GM21528 (cell line): ENCODE measurements at regions not wholly inside any gene's neighbourhood (a gene's known extent, or its start where the extent isn't known, plus 50 kb on each side); places are given as distances from the start of the nearest gene placed in this dataset.

Experiments
- ATAC-seq: cut with Tn5 transposase; IDR thresholded peaks from one replicate; pipeline ENCODE4 v1.9.1; 2021; ENCODE audit warnings: mild to moderate bottlenecking, moderate library complexity; ENCODE audit not compliant: unreplicated experiment, low FRiP score

DNA sequence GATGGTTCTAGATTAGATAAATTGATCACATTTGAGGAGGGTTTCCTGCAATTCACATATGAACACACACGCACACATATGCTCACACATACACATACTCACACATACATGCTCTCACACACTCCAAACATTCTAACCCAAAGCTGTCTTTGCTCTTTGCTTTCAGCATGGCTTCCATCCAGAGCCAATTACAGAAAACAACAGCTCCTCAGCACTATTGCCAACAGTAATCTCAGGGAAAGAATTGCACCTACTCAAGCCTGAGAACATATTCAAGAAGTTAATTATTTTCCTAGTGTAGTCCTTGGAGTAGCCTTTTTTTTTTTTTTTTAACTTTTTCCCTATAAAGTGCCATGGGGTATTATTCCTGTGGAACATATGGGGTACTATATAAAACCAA lies 246.9 kb upstream of the PARD3B start:
- ATAC-seq, result no peak

DNA sequence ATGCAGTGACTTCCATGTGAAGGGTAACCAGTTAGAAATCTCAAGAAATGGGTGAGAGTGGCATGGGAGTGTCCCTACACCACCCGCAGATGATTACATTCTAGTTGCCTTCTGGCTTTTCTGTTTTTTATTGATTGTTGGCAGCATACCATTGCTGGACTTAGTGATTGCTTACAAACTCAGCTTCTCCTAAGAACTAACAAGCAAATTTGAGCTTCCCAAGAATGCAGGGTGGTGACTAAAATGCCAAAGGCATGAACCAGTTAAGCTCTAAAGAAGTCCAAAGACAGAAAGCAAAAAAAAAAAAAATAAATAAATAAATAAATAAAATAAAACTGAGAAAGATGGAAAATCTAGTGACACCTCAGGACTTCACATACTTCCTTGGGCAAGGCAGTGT lies 245.5 kb upstream of the PARD3B start:
- ATAC-seq, result no peak

DNA sequence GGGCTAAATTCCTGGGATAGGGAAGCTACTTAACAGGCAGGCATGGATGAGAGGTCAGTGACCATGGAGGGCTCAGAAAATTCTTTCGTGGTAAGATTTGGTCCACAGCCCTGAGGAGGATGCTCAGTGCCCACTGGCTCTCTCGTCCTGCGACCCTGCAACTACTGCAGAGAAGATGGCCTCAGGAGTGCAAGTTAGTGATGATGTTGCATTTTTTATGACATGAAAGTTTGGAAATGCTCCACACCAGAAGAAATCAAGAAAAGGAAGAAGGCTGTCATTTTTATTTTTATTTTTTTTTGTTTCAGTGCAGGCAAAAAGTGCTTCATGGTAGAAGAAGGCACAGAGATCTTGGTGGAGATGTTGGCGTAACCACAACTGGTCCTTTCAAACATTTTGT lies 238.6 kb upstream of the PARD3B start:
- no peak for ATAC-seq

DNA sequence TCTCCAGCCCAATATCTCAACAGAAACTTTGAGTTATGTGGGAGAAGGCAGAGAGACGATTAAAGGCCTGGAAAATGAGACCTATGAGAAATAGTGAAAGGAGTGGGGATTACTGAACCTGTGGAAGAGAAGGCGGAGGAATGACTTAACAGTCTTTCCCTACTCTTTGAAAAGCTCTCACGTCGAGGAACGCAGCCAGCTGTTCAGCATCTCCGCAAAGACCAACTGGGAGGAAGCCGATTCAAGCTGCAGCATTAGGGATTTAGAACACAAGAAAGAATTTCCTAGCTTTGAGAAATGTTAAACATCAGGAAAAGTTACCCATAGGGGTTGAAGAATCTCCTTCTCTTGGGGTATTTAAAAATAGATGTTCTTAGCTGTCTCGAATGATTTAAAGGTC lies 233.2 kb upstream of the PARD3B start:
- ATAC-seq, result no peak

DNA sequence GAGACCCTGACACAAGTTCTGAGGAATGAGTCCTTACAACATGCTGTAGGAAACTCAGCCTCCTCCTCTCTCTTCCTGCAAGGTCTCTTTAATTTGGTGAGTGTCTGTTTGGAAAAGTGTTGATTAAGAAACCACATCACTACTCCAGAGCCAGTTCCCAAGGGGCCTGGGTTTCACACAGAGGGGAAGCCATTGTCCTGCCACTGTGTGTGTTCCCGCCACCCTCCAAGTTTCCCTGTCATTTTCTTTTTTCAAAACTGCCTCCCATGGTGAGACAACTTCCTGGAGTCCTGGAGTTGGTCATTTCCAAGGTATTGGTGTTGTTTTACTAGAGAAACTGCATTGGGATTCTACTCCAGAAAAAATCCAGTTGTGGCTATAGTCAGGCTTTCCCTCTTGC lies 232.0 kb upstream of the PARD3B start:
- ATAC-seq, result no peak

DNA sequence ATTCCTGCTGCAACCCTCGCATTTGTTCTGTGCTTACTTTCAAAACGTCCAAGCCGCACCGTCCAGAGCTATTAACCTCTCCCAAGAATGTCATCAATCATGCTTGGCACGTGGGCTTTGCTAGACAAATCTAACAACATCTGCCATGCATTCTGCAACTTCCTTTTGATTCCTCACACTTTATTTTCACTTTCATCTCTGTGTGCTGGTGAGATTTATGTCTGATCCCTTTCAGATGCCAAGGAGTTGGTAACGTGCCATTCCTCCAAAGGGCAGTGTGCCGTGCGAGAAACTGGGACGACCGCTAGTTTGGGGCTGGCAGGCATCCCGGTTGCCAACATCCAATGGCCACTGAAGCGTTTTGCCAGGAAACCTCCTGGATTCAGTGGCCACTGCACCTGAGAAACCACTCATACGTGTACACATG lies 230.0 kb upstream of the PARD3B start:
- no peak for ATAC-seq

DNA sequence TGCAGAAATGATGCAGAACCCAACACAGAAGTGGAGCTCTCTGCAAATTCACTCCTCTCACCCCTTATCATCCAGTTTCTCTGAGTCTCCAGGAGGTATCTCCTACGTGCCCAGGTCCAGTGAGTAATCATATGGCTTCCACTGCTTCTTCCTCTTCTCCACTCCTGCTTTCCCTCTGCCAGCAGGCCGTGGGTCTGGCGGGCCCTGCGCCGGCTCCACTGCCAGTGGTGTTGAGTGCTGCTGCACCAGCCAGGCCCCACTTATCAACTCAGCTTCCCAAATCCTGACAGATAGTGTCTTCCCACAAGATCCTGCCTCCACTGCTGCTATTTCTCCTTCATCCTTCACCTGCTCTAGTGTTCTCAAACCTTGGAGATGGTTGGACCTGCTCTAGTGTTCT lies 227.6 kb upstream of the PARD3B start:
- ATAC-seq, result no peak

DNA sequence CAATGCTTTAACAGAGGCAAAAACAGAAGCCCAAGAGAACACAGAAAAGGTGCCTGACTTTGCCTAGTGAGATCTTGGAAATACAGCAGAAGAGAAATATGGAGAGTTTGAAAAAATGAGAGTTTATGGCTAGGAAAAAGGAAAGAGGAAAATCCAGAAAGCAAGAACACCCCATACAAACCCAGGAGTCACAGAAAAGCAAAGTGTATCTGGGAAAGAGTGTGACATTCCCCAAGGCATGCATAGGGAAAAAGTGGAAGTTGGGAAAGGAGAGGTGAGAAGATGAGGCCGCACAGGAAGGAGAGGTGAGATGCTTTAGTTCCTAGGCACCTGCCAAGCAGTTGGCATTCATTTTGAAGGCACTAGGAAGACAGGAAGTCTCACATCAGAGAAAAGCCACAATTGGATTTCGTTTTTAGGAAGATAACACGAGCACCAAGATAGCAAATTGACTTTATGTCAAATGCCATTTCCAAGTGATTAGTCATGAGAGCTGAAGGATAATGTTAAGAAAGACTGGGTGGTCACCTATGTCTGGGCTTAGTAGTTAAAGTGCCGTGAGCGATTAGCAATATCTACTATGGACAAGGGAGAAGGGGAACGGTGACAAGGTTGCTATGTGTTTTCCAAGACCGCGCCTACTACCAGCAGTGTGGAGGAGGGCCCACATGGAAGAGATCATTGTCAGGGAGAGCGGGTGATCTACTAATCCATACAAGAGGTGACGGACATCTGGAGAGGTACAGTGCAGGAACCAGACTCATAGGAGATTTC lies 224.1 kb upstream of the PARD3B start:
- no peak for ATAC-seq

DNA sequence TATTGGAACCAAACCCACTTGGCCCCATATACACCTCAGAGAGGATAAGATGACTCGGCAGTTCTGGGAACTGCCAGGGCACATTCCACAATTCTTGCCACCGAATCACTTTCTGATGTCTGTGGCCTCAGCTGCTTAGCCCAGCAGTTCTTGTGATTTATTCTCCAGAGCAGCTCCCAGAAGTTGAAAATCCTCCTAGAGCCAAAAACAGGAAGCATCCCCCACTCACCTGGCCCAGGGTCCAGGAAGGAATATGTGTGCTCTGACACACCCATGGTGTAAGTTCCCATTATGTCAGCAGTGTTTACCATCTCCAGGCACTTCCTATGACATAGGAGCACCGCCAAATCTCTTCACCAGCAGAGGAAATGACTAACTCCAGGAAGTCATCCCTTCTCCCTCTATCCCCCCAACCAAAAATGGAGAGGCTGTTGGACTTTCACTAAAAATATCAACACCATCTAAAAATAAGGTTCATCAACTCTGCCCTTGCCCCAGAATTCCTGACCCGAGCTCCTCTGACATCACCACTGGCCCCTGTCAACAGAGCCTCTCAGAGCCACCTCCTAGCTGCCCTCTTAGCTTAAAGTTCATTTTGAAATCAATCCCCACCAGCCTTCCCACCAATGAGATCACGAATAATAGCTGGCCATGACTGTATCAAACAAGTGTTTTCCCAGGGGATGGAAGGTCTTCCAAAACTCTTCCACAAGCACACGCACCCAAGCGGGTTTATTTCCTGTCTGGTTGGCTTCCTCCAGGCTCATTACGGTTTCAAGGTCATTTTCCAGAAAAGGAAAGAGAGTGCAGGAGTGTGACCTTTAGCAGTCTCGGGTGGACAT lies 223.1 kb upstream of the PARD3B start:
- no peak for ATAC-seq

DNA sequence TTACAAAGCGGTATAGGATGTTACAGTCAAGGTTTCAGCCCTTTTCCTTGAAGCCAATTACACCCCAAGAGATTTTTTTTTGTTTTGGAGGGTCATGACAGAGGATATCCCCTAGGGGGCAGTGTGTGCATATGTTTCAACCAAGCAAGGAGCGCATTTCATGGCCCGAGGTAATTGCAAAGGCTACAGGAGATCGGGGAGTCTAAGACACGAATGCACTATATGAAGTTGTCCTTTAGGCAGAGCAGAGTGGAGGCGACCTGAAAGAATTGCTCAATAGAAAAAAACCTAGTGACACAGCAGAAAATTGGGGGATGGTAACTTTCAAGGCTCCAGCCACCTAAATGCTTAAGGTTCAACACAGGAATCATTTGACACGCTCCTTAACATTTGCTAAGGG lies 219.8 kb upstream of the PARD3B start:
- ATAC-seq, result peak; percentile 90

DNA sequence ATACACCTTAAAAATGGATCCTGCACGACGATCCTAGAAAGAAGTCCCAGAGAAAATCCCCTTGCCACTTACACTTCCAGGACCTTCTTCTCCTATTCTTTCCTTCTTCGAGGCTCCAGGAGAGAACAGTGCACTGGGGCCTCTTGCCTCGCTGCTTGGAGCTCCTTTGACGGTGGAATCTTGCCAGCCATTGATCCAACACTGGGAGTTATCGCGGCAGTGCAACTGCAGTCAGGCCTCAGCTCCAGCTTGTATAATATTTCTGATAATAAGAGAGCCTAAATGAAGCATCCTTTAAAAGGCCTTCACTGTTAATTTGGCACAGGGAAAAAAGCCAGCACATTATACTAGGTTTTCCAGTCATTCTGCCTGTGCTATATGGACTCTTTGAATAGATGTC lies 216.9 kb upstream of the PARD3B start:
- no peak for ATAC-seq

DNA sequence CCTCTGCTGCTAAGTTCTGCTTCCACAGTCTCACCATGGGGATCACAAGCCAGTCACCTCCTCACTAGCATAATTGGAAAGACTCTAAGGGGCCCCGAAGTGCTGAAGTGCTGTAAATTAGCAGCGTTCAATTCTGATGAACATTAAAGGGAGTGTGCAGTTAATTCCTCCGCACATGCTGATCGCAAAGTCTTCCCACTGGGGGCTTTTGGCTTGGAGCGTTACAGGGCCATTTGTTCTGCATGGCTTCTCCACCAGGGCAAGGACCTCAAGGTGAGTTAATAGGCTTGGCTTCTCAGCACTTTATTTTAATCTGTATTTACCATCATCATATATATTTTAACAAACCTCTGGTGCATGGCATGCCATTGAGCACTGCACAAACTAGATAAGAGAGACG lies 216.3 kb upstream of the PARD3B start:
- ATAC-seq, result no peak

DNA sequence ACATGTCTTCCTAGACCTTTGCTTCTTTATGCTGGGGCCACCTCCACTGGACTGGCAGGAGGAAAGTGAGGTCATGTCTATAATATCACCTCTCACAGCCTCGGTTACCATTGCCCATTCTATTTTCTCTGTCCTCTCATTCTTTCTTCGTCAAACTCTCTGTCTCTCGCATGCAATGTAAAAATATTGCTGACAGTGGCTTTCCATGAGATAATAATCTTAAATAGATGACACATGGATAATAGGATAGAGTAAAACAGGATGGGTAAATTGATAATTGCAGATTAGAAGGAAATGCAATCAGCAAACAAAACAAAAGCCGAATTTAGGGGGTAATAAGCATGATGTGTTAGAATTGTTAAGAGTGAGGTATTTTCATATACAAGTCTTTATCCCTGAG lies 215.7 kb upstream of the PARD3B start:
- no peak for ATAC-seq

DNA sequence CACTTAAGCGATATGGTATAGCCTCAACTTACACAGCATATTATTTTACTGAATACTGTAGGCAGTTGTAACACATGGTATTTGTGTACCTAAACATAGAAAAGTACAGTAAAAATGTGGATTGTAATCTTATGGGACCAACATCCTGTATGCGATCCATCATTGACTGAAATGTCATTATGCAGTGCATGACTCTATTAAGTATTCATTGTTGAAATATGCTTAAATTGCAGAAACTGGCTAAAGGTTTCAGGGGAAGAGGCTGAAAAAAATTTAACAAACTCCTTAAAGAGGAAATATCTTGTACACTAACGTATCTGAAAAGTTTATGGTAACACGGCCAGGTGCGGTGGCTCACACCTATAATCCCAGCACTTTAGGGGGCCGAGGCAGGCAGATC lies 214.1 kb upstream of the PARD3B start:
- ATAC-seq, result no peak

DNA sequence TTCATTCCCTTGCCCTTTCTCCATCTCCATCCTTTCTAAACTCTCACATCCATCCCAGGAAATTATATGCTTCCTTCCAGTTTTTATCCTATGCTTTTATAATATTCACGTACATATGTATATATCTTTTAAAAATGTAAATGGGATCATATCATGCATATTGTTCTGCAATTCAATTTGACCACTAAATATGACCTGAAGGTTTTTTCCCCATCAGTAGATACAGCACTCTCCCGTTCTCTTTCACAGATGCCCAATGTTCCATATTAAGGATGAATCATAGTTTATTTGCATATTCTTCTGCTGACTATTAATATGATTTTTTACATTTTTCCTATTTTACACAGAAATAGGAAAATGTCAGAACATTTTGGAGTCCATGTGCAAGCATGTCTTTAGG lies 213.3 kb upstream of the PARD3B start:
- ATAC-seq, result no peak

DNA sequence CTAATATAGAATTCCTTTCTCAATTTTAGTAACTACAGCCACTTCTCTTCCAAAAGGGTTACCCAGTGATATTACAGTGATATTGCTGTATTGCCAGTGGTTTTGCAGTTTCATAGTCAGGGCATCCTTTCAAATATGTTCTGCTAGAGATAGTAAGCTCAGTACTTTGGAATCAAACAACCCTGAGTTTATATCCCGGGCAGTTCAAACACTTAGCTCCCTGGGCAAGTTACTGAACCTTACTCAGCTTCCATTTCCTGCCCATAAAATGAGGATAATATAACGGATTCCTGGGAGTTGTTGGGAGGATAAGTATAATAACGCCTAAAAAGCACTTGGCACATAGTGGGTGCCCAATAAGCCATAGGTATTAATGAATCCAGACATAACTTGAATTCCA lies 212.6 kb upstream of the PARD3B start:
- ATAC-seq, result no peak

DNA sequence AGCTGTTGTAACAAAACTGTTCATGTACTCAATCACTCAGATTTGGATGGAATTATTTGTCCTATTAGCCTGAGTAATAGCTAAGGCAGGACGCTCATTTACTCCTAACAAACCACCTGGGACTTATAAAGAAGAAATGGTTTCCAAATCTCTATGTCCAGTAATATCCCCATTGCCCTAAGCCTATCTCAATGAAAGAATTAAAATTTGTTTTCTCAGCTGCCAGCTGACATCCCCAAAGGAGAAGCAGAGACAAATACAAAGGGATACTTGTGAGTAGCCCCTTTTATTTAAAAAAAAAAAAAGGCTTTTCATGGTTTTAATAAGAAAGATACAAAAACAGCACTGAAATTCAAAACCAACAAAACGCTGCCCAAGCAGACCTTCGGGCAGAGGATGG lies 211.4 kb upstream of the PARD3B start:
- no peak for ATAC-seq

DNA sequence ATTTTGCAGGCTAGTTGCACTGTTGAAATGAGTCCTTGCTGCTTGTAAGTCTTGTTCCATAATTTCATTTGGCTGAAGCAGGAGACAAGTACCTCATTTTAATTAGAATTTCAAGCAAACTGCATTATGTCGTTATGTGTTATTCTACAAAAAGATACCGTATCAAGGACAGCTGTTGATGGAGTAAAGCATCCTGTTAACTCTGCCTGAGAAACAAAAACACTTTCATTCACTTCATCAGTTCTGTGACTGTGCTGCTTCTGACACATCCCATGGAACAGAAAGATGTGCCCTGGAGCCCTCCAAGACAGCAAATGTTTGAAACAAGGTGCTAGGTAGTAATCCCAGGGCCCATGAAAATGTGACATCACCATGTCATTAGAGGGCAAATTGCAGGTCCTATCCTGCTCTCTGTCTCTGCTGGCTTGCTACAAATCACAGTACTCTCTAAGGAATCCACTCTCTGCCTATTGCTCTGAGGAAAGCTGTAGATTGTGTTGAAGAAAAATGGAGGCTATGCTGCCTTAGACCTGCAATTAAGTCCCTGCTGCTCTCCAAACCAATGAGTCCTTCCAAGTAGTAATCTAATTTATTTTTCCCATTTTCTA lies 209.7 kb upstream of the PARD3B start:
- ATAC-seq, result no peak

DNA sequence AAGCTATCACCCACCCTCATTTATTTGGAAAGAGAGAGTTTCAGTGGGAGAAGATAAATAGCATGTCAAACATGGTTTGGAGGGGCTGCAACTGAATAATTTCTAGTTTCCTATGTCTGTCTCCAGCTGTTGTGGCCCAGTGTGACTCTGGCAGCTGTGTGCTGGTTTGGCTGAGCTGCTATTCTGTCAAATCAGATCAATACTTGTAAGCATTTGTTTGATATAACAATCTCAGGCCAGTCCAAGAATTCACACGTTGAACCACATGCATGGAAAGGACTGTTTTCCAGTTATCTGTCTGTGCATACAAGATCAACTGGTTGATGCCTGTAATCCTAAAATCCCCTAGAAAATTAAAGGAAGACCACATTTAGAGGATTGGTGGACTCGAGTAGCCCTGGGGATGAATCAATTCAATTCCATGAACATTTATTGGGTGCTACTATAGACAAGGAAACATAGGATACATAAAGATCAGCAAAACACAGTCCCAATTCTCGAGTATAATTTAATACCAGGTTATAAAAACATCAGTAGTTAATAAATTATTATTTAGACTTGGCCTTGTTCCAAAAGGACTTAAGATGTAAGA lies 209.0 kb upstream of the PARD3B start:
- ATAC-seq, result no peak

DNA sequence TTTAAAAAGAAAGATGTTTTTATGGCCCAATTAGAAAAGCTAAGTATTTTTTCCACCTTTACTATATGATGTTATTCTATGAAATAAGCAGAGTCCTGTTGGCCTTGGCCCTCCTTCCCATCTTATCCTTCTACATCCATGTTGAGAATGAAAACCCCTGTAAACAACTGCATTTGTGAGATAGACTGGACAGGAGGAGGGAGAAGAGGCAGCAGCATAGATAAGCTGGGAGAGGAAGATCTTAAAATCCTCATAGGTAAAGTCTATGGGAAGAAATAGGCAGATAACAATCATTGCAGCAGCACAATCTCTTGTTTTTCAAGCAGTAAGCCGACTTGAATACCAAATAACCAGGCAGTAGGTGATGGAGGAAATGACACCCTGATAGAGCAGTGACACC lies 207.6 kb upstream of the PARD3B start:
- ATAC-seq, result no peak

DNA sequence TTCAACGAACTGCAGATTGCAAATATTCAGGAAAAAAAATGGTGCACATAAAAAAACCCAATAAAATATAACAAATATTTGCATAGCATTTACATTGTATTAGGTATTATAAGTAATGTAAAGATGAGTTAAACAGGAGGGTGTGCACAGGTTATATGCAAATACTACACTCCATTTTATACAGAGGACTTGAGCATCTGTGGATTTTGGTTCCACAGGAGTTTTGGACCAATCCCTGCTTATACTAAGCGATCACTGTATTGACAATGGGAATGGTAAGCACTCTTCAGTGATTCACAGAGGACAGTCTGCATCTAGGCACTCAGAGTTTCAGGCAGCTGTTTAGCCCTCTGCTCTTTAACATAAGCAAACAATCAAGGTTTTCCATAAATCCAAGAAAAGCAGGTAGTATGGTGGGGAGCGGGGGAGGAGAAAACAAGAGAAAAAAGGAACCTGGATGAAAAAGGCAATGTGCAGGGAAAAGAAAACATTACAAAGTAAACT lies 206.0 kb upstream of the PARD3B start:
- no peak for ATAC-seq
